ENCODE measurements at regions not wholly inside any gene's neighbourhood (a gene's known extent, or its start where the extent isn't known, plus 50 kb on each side); places are given as distances from the start of the nearest gene placed in this dataset.
"Not testable (repeated sequence)": the region's sequence is repeated elsewhere in the genome, so short reads cannot be mapped to it uniquely, and the experiment has no call there.

- not testable (repeated sequence) for TF ChIP-seq YY1 (IDR thresholded peaks at IDR 0.05; ENCODE audit: insufficient read depth, insufficient read length); ZNF274 (IDR thresholded peaks at IDR 0.05; ENCODE audit: low read depth, low read length)
Measured at GRCh38 chr5:119725291-119725690, 95.9 kb downstream of the FAM170A start.
